DMS53 (cell line): ENCODE measurements at regions not wholly inside any gene's neighbourhood (a gene's known extent, or its start where the extent isn't known, plus 50 kb on each side); places are given as distances from the start of the nearest gene placed in this dataset.

Experiments used
- DNase-seq: peaks from one replicate; lab custom pipeline; 2025; lab: John Stamatoyannopoulos, UW

- no peak for DNase-seq
These were observed 57.9 kb upstream of the NCAM1 start for GRCh38 chr11:112903340-112903739.

GRCh38 chr11:112911124-112911523 is 50.1 kb upstream of the NCAM1 start:
- DNase-seq: no peak
